ENCODE measurements at regions not wholly inside any gene's neighbourhood (a gene's known extent, or its start where the extent isn't known, plus 50 kb on each side); places are given as distances from the start of the nearest gene placed in this dataset.
A peak's percentile ranks its signal among the peaks of the same experiment; 100 is the strongest.

GRCh38 chr3:66693461-66694031 is 192.7 kb upstream of the LRIG1 start:
- H3K27ac ChIP-seq = peak overlapping the region; percentile 25 to 43
- intact Hi-C loops (cut with DNase I) = loop anchor here in 1 of 4 donors (10.0 kb wide), 1 partner anchor 289 kb away; no protein-coding TSS in a partner anchor
- 13 to 14% (median 13%) methylated on average over 10 of the region's 10 CpGs for WGBS, 3 donors
- no peaks in the 10 kb centered on the region for H3K9me3 ChIP-seq
- H3K4me3 ChIP-seq = no peak overlapping the region
- DNase-seq = peak; percentile 69 to 82 (median 72)
- H3K27me3 ChIP-seq = no peaks in the 10 kb centered on the region
- no peak for TF ChIP-seq EP300 (IDR thresholded peaks at IDR 0.05)
- no peak for TF ChIP-seq CTCF (IDR thresholded peaks at IDR 0.05)
- TF ChIP-seq POLR2A (IDR thresholded peaks at IDR 0.05) = no peak
- no peaks in the 10 kb centered on the region for H3K36me3 ChIP-seq
- peaks cover 14% of the 10 kb centered on the region for H3K4me1 ChIP-seq (ENCODE audit: insufficient read depth)

- Histone ChIP-seq H3K36me3 (no peaks in the 10 kb centered on the region), H3K4me1 (ENCODE audit: insufficient read depth) (no peaks in the 10 kb centered on the region), H3K4me3 (no peak overlapping the region), H3K27ac (no peak overlapping the region), H3K9me3 (no peaks in the 10 kb centered on the region), H3K27me3 (no peaks in the 10 kb centered on the region)
- no peak for TF ChIP-seq EP300 (IDR thresholded peaks at IDR 0.05)
- no peak for TF ChIP-seq POLR2A (IDR thresholded peaks at IDR 0.05)
- TF ChIP-seq CTCF (IDR thresholded peaks at IDR 0.05) = no peak
- intact Hi-C loops (cut with DNase I) = no loop called here
- no peak for DNase-seq
- WGBS, 3 donors = 81 to 87% (median 83%) methylated on average over 3 of the region's 3 CpGs
These were observed 201.3 kb upstream of the LRIG1 start for GRCh38 chr3:66702126-66702525.

GRCh38 chr3:66703501-66703900 is 202.7 kb upstream of the LRIG1 start:
- intact Hi-C loops (cut with DNase I) = no loop called here
- no peaks in the 10 kb centered on the region for H3K4me1 ChIP-seq (ENCODE audit: insufficient read depth)
- H3K27me3 ChIP-seq = no peaks in the 10 kb centered on the region
- no peak overlapping the region for H3K4me3 ChIP-seq
- H3K27ac ChIP-seq = no peak overlapping the region
- H3K9me3 ChIP-seq = no peaks in the 10 kb centered on the region
- DNase-seq = no peak
- H3K36me3 ChIP-seq = no peaks in the 10 kb centered on the region
- 90 to 99% (median 98%) methylated on average over 2 of the region's 2 CpGs for WGBS, 3 donors
- TF ChIP-seq EP300 (IDR thresholded peaks at IDR 0.05) (no peak), CTCF (IDR thresholded peaks at IDR 0.05) (no peak), POLR2A (IDR thresholded peaks at IDR 0.05) (no peak)

- TF ChIP-seq EP300 (IDR thresholded peaks at IDR 0.05) = no peak
- TF ChIP-seq POLR2A (IDR thresholded peaks at IDR 0.05) = no peak
- no peak for TF ChIP-seq CTCF (IDR thresholded peaks at IDR 0.05)
- Histone ChIP-seq H3K27me3 (no peaks in the 10 kb centered on the region), H3K27ac (no peak overlapping the region), H3K4me1 (ENCODE audit: insufficient read depth) (no peaks in the 10 kb centered on the region), H3K36me3 (no peaks in the 10 kb centered on the region), H3K4me3 (no peak overlapping the region), H3K9me3 (no peaks in the 10 kb centered on the region)
- DNase-seq = no peak
- intact Hi-C loops (cut with DNase I) = no loop called here
- WGBS, 3 donors = 35 to 58% (median 55%) methylated on average over 2 of the region's 2 CpGs
These were observed 204.3 kb upstream of the LRIG1 start for GRCh38 chr3:66705076-66705475.

Measured in ovary (tissue), 7 donors.